GM13976 (cell line): ENCODE measurements at regions not wholly inside any gene's neighbourhood (a gene's known extent, or its start where the extent isn't known, plus 50 kb on each side); places are given as distances from the start of the nearest gene placed in this dataset.

Experiments used
- DNase-seq: peaks from one replicate; pipeline ENCODE4 v3.0.0; 2012; ENCODE audit warnings: low spot score
- in situ Hi-C: fragments of 300-500 bp; cut with MboI; formaldehyde crosslinking; loops from one replicate; pipeline ENCODE4 v1.12.0; 2022; ENCODE audit warnings: low sequenced_read_pairs, mixed read lengths, inconsistent platforms; ENCODE audit not compliant: unreplicated experiment
- TF ChIP-seq, protein P1 (sequence below): IDR thresholded peaks from 2 replicates; pipeline ENCODE4 v1.5.1; 2012; ENCODE audit warnings: borderline replicate concordance, mild to moderate bottlenecking; ENCODE audit not compliant: insufficient read depth; ENCODE audit errors: extremely low read depth, missing control alignments, control extremely low read depth

GRCh38 chr17:69944406-69944805, 130.6 kb upstream of the KCNJ16 start:
- TF ChIP-seq, protein P1, sequence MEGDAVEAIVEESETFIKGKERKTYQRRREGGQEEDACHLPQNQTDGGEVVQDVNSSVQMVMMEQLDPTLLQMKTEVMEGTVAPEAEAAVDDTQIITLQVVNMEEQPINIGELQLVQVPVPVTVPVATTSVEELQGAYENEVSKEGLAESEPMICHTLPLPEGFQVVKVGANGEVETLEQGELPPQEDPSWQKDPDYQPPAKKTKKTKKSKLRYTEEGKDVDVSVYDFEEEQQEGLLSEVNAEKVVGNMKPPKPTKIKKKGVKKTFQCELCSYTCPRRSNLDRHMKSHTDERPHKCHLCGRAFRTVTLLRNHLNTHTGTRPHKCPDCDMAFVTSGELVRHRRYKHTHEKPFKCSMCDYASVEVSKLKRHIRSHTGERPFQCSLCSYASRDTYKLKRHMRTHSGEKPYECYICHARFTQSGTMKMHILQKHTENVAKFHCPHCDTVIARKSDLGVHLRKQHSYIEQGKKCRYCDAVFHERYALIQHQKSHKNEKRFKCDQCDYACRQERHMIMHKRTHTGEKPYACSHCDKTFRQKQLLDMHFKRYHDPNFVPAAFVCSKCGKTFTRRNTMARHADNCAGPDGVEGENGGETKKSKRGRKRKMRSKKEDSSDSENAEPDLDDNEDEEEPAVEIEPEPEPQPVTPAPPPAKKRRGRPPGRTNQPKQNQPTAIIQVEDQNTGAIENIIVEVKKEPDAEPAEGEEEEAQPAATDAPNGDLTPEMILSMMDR, result no peak
- in situ Hi-C loops, result no loop called here
- DNase-seq, result no peak

DNA sequence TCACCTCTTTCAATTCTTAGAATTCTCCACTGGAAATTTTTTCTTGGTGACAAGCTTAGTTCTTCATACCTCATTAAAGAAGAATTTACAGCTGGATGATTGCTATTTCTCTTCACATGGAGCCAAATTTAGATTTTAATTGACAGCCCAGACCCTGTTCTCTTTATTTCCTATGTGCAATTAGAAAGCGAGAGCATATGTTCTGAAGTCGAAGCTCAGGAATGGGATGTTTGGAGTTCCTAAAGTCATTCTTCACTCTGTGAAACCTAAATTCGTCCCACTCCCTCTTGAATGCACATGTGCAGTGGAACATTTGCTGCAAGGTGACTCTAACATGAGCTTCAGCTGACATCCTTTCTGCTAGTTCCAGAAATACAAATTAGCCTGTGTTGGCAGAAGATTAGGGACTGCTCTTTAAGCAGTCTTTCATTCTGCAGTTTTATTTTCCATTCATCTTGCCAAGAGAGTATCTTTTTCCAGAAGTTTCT, 129.3 kb upstream of the KCNJ16 start:
- DNase-seq, result no peak
- in situ Hi-C loops, result no loop called here
- TF ChIP-seq, protein P1, result no peak

- in situ Hi-C loops, result no loop called here
- TF ChIP-seq, protein P1, result no peak
- DNase-seq, result no peak
Measured at GRCh38 chr17:69947027-69947759, 127.8 kb upstream of the KCNJ16 start.

DNA sequence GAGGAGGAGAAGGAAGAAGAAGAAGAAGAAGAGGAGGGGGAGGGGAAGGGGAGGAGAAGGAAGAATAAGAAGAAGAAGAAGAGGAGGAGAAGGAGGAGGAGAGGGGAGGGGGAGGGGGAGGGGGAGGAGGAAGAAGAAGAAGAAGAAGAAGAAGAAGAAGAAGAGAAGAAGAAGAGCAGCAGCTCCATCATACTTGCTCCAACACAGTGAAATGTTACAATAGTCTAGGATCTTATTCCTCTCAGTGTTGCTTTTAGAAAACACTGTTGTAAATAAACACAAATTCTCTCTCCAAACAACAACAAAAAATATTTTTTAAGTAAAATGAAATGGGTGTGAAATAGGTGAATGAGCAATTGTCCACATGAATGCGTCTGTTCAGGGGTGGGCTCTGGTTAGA, 126.6 kb upstream of the KCNJ16 start:
- in situ Hi-C loops, result no loop called here

GRCh38 chr17:69949496-69949895, 125.5 kb upstream of the KCNJ16 start:
- in situ Hi-C loops, result no loop called here
- no peak for DNase-seq
- TF ChIP-seq, protein P1, result no peak

More for the DNA sequence above, 126.6 kb upstream of the KCNJ16 start:
- TF ChIP-seq, protein P1, result no peak
- no peak for DNase-seq

DNA sequence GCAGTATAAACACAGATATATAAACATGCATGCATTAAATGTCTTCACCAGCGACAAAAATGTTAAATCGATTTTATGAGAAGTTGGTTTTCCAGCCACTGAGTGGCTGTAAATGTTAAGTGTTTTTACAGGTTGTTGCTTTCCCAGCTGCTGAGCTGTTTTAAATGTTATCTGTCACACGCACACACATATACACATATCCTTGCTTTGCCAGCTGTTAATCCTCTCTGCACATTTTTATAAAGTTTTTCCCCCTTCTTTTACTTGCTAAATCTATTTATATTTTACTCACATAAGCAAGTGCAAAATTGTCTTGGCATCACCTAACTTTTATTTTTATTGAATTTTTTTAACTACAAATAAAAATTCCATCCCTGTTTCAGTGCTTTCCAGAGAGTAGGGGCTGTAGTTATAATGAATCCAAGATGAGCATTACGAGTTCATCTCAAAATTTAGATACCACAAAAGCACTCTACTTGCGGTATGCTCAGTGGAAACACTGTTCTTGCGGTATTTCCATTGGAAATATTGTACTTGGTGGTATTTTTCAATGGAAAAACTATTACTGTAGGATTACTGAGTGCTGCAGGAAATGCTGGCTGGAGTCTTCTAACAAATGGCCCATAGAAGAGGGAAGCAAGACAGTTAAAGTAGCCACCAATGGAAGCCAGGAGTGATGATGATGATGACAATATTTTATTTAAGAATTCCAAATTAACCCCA, 124.9 kb upstream of the KCNJ16 start:
- in situ Hi-C loops, result no loop called here
- TF ChIP-seq, protein P1, result no peak
- DNase-seq, result no peak
